ENCODE measurements at regions not wholly inside any gene's neighbourhood (a gene's known extent, or its start where the extent isn't known, plus 50 kb on each side); places are given as distances from the start of the nearest gene placed in this dataset.

- TF ChIP-seq CTCF (IDR thresholded peaks at IDR 0.05) = no peak
- TF ChIP-seq EP300 (IDR thresholded peaks at IDR 0.05) = no peak
Observed at GRCh38 chr12:94783862-94784261, 133.5 kb upstream of the TMCC3 start.

All from suprapubic skin (tissue), 3 donors.